ENCODE measurements at regions not wholly inside any gene's neighbourhood (a gene's known extent, or its start where the extent isn't known, plus 50 kb on each side); places are given as distances from the start of the nearest gene placed in this dataset.

DNA sequence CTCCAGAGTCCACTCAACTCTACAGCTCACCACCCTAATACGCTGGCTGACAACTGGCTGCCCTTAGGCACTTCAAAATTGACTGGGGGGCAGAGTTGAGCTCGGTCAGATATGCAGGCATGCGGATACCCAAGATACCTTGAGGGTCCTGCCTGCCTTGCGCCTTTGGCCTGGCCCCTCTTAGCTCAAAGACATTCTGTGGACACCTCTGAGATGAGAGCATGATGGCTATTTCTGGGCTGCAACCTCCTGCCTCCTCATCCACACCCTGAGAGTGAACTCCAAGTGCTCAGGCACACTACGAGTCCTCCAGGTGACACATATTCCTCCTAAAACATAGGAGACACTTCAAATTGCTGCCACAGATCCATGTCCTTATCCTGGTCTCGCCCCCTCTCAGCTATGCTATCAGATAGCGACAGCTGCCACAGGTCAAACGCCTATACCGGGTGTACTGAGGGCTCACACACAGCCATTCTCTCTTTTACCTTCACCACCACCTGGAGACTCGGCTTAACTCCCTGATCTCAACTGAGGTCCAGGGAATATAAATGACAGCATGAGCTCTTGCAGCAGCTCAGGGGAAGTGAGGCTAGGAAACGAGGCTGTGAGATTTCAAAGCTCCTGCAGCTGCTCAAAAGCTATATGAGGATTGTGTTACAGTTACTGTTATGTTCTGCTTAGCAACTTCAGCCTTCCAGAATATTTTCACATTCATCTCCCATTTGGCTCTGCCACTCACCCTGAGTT, 60.5 kb upstream of the TEX51 start:
- peak in 1 of 42 donors; percentile 4 for DNase-seq
- intact Hi-C loops (cut with DNase I) = no loop called here

DNA sequence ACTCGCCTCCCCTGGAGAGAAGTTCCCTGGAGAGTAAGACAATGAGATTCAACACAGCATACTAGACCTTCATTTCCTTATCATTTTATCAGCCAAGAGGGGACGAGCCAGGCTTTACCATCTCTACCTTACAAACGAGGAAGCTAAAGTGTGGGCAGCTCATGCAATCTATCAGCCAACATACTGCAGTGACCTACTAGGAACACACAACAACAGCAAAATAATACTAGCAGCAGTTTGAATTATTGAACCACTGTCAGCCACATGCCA, 60.0 kb upstream of the TEX51 start:
- intact Hi-C loops (cut with DNase I) = no loop called here
- DNase-seq = no peak

DNA sequence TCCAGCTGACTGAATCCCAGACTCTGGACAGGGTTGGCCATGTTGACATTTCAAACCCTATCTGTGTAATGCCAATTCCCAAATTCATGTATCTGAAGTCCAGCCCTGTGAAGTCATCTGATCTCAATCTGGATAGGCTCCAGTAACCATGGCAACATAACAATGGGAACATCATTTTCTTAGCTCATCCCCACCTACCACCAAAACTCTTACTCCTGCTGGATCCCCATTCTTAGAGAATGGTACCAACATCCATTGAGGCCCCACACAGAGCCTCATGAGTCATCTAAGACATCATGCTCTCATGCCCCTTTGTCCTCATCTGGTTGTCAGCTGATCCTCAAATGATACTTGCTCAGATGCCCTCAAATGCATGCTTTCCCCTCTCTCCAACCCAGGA, 58.9 kb upstream of the TEX51 start:
- intact Hi-C loops (cut with DNase I) = no loop called here
- peak in 5 of 42 donors; percentile 5 to 39 (median 14) for DNase-seq

DNA sequence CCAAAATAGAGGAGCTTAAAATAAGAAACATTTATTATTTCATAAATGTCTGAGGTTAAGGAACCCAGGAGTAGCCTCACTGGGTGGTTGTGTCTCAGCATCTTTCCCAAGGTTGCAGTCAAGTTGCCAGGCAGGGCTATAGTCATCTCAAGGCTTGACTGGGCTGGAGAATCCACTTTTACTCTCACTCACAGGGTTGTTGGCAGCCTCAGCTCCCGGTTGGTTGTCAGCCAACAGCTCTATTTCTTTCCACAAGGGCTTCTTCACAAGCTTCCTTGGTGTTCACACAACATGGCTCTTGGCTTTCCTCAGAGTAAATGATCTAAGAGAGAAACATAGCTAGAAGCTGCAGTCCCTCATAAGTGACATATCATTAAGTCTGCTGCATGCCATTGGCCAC, 55.6 kb upstream of the TEX51 start:
- intact Hi-C loops (cut with DNase I) = no loop called here
- peak in 3 of 42 donors; percentile 2 to 33 (median 14) for DNase-seq

DNA sequence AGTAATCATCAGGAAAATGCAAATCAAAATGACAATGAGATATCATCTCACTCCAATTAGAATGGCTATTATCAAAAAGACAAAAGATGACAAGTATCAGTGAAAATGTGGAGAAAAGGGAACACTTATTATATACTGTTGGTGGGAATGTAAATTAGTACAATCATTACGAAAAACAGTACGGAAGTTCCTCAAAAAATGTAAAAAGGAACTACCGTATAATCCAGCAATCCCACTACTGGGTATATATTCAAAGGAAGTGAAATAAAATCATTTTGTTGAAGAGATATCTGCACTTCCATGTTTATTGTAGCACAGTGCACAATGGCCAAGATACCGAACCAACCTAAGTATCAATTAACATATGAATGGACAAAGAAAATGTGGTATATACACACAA, 52.4 kb upstream of the TEX51 start:
- DNase-seq = peak in 1 of 42 donors; percentile 2
- intact Hi-C loops (cut with DNase I) = no loop called here
